ENCODE measurements at regions not wholly inside any gene's neighbourhood (a gene's known extent, or its start where the extent isn't known, plus 50 kb on each side); places are given as distances from the start of the nearest gene placed in this dataset.
"Not testable (repeated sequence)": the region's sequence is repeated elsewhere in the genome, so short reads cannot be mapped to it uniquely, and the experiment has no call there.

GRCh38 chr6:149142924-149143429 is 174.5 kb upstream of the TAB2 start:
- no peak overlapping the region for H3K27ac ChIP-seq
- H3K79me2 ChIP-seq (ENCODE audit: insufficient read depth) = no peaks in the 10 kb centered on the region
- H3K4me3 ChIP-seq = no peak overlapping the region
- H3K27me3 ChIP-seq (replicated peaks; ENCODE audit: insufficient read depth) = no peaks in the 10 kb centered on the region; the same call in 1 of the 2 replicates
- H4K20me1 ChIP-seq (ENCODE audit: insufficient read depth) = no peaks in the 10 kb centered on the region
- in situ Hi-C loops (cut with MboI) = no loop called here
- no peak for TF ChIP-seq EZH2 (IDR thresholded peaks at IDR 0.05; ENCODE audit: insufficient read depth, poor library complexity, severe bottlenecking)
- TF ChIP-seq EZH2phosphoT487 (IDR thresholded peaks at IDR 0.05; ENCODE audit: insufficient read depth, low read depth) = no peak
- H3K9me3 ChIP-seq (ENCODE audit: low read depth) = no peaks in the 10 kb centered on the region
- 68 to 80% methylated on average over 2 of the region's 2 CpGs for WGBS, 2 experiments (ENCODE audit: low coverage in 1 of 2, low lambda C conversion rate in 2 of 2, missing lambda C conversion rate in 2 of 2)
- H3F3A ChIP-seq (ENCODE audit: insufficient read depth) = no peaks in the 10 kb centered on the region
- no peaks in the 10 kb centered on the region for H3K9me2 ChIP-seq (ENCODE audit: insufficient read depth)
- H3K36me3 ChIP-seq (ENCODE audit: low read depth) = no peaks in the 10 kb centered on the region
- H3K4me1 ChIP-seq (ENCODE audit: insufficient read depth) = no peaks in the 10 kb centered on the region
- no peak overlapping the region for H2AFZ ChIP-seq
- H3K4me2 ChIP-seq (ENCODE audit: unreplicated experiment) = no peak overlapping the region
- H3K9ac ChIP-seq = no peak overlapping the region
- DNase-seq = no peak

GRCh38 chr6:149145800-149146199 is 171.7 kb upstream of the TAB2 start:
- H3K9me3 ChIP-seq (ENCODE audit: low read depth); in situ Hi-C loops (cut with MboI); H3K4me3 ChIP-seq; H3K36me3 ChIP-seq (ENCODE audit: low read depth); H3K4me1 ChIP-seq (ENCODE audit: insufficient read depth); H2AFZ ChIP-seq; H3K4me2 ChIP-seq (ENCODE audit: unreplicated experiment); H3K27ac ChIP-seq; H3F3A ChIP-seq (ENCODE audit: insufficient read depth); DNase-seq; H4K20me1 ChIP-seq (ENCODE audit: insufficient read depth); H3K79me2 ChIP-seq (ENCODE audit: insufficient read depth); H3K27me3 ChIP-seq (replicated peaks; ENCODE audit: insufficient read depth); H3K9me2 ChIP-seq (ENCODE audit: insufficient read depth); H3K9ac ChIP-seq: not testable (repeated sequence)

GRCh38 chr6:149147195-149147594 is 170.3 kb upstream of the TAB2 start:
- no peak for TF ChIP-seq EZH2 (IDR thresholded peaks at IDR 0.05; ENCODE audit: insufficient read depth, poor library complexity, severe bottlenecking)
- no peak for TF ChIP-seq EZH2phosphoT487 (IDR thresholded peaks at IDR 0.05; ENCODE audit: insufficient read depth, low read depth)
- in situ Hi-C loops (cut with MboI) = no loop called here
- DNase-seq = peak; percentile 8

DNA sequence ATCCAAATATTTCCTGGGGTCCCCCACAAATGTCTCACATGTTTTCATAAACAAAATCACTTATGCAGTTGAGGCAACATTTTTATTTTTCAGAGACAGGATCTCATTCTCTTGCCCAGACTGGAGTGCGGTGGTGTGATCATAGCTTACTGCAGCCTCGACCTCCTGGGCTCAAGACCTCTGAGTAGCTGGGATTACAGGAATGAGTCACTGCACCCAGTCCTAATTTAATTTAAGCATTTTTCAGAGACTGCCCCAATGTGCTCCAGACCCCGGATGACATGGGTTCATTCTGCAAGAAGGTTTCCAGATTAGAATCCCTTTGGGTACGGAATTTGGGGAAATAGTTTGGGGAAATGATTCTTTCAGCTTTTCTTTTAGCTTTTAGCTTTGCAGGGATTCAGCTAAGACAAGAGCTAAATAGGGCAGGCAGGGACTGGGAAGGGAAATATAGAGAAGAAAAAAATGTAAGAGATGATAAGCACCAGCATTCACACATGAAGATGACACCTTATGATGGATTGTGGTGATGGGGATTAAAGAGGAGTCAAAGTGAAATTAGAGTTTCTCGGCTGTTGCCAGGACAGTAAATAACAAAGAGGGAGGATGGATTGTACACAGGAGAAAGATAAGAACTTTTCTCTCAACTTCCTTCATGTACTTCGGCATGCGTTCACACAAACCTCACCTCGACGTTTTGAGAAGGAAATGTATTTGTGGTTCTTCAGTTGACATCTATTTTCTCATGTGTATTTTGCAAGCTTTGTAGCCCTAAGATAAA is 169.4 kb upstream of the TAB2 start:
- WGBS, 2 experiments (ENCODE audit: low coverage in 1 of 2, low lambda C conversion rate in 2 of 2, missing lambda C conversion rate in 2 of 2) = 85 to 89% methylated on average over 9 of the region's 9 CpGs
- no peaks in the 10 kb centered on the region; the same call in 1 of the 2 replicates for H3K27me3 ChIP-seq (replicated peaks; ENCODE audit: insufficient read depth)
- H3K9me2 ChIP-seq (ENCODE audit: insufficient read depth) = no peaks in the 10 kb centered on the region

More at GRCh38 chr6:149147195-149147594, 170.3 kb upstream of the TAB2 start:
- Histone ChIP-seq H2AFZ (no peak overlapping the region), H3K4me3 (no peak overlapping the region), H3K36me3 (ENCODE audit: low read depth) (no peaks in the 10 kb centered on the region), H3K9me2 (ENCODE audit: insufficient read depth) (no peaks in the 10 kb centered on the region), H3K9me3 (ENCODE audit: low read depth) (no peaks in the 10 kb centered on the region), H3F3A (ENCODE audit: insufficient read depth) (no peaks in the 10 kb centered on the region), H3K27ac (no peak overlapping the region), H3K9ac (no peak overlapping the region), H4K20me1 (ENCODE audit: insufficient read depth) (no peaks in the 10 kb centered on the region), H3K4me2 (ENCODE audit: unreplicated experiment) (no peak overlapping the region), H3K79me2 (ENCODE audit: insufficient read depth) (no peaks in the 10 kb centered on the region), H3K4me1 (ENCODE audit: insufficient read depth) (no peaks in the 10 kb centered on the region), H3K27me3 (replicated peaks; ENCODE audit: insufficient read depth) (no peaks in the 10 kb centered on the region; the same call in 1 of the 2 replicates)
- 2% methylated on average over 3 of the region's 3 CpGs for WGBS, 2 experiments (ENCODE audit: low coverage in 1 of 2, low lambda C conversion rate in 2 of 2, missing lambda C conversion rate in 2 of 2)

More for the DNA sequence above, 169.4 kb upstream of the TAB2 start:
- Histone ChIP-seq H3K4me1 (ENCODE audit: insufficient read depth) (no peaks in the 10 kb centered on the region), H3K79me2 (ENCODE audit: insufficient read depth) (no peaks in the 10 kb centered on the region), H3K9me3 (ENCODE audit: low read depth) (no peaks in the 10 kb centered on the region), H3K27ac (no peak overlapping the region), H3K36me3 (ENCODE audit: low read depth) (no peaks in the 10 kb centered on the region), H3K4me3 (no peak overlapping the region), H2AFZ (no peak overlapping the region), H3K9ac (no peak overlapping the region), H3K4me2 (ENCODE audit: unreplicated experiment) (no peak overlapping the region), H3F3A (ENCODE audit: insufficient read depth) (no peaks in the 10 kb centered on the region), H4K20me1 (ENCODE audit: insufficient read depth) (no peaks in the 10 kb centered on the region)
- no peak for TF ChIP-seq EZH2 (IDR thresholded peaks at IDR 0.05; ENCODE audit: insufficient read depth, poor library complexity, severe bottlenecking)
- in situ Hi-C loops (cut with MboI) = no loop called here
- DNase-seq = no peak

All from GM23248 (cell line).